ENCODE measurements at regions not wholly inside any gene's neighbourhood (a gene's known extent, or its start where the extent isn't known, plus 50 kb on each side); places are given as distances from the start of the nearest gene placed in this dataset.

GRCh38 chr4:155081222-155081621, 127.2 kb upstream of the NPY2R start:
- H3K27ac ChIP-seq: no peak overlapping the region
- H4K20me1 ChIP-seq (ENCODE audit: insufficient read depth, poor library complexity, severe bottlenecking): no peaks in the 10 kb centered on the region
- WGBS (ENCODE audit: low lambda C conversion rate, missing lambda C conversion rate): 81% methylated on average over 3 of the region's 3 CpGs
- H3K9me2 ChIP-seq (replicated peaks; ENCODE audit: insufficient read depth): no peaks in the 10 kb centered on the region
- no peaks in the 10 kb centered on the region for H3K36me3 ChIP-seq (replicated peaks; ENCODE audit: insufficient read depth, low read depth)
- H3K4me2 ChIP-seq: no peak overlapping the region
- TF ChIP-seq CTCF (IDR thresholded peaks at IDR 0.05; ENCODE audit: poor library complexity): no peak
- no peak for TF ChIP-seq EZH2phosphoT487 (IDR thresholded peaks at IDR 0.05; ENCODE audit: low read depth, severe bottlenecking, unreplicated experiment)
- H2AFZ ChIP-seq: no peak overlapping the region
- no peak for DNase-seq (ENCODE audit: low spot score)
- H3K9me3 ChIP-seq (ENCODE audit: low read depth): no peaks in the 10 kb centered on the region
- H3K27me3 ChIP-seq: no peaks in the 10 kb centered on the region
- no peaks in the 10 kb centered on the region for H3K4me1 ChIP-seq (ENCODE audit: insufficient read depth)
- no peaks in the 10 kb centered on the region for H3K79me2 ChIP-seq
- H3K4me3 ChIP-seq: no peak overlapping the region

GRCh38 chr4:155085843-155086530, 122.4 kb upstream of the NPY2R start:
- 64% methylated on average over 3 of the region's 3 CpGs for WGBS (ENCODE audit: low lambda C conversion rate, missing lambda C conversion rate)
- no peak overlapping the region for H2AFZ ChIP-seq

GRCh38 chr4:155094201-155094820, 114.1 kb upstream of the NPY2R start:
- H3K4me3 ChIP-seq: no peak overlapping the region
- H3K79me2 ChIP-seq: no peaks in the 10 kb centered on the region
- no peak overlapping the region for H3K27ac ChIP-seq
- no peak overlapping the region for H3K4me2 ChIP-seq
- no peaks in the 10 kb centered on the region for H3K36me3 ChIP-seq (replicated peaks; ENCODE audit: insufficient read depth, low read depth)
- H3K4me1 ChIP-seq (ENCODE audit: insufficient read depth): no peaks in the 10 kb centered on the region
- no peaks in the 10 kb centered on the region for H4K20me1 ChIP-seq (ENCODE audit: insufficient read depth, poor library complexity, severe bottlenecking)
- no peaks in the 10 kb centered on the region for H3K9me2 ChIP-seq (replicated peaks; ENCODE audit: insufficient read depth)
- TF ChIP-seq EZH2phosphoT487 (IDR thresholded peaks at IDR 0.05; ENCODE audit: low read depth, severe bottlenecking, unreplicated experiment) (no peak), CTCF (IDR thresholded peaks at IDR 0.05; ENCODE audit: poor library complexity) (no peak), EZH2 (IDR thresholded peaks at IDR 0.05; ENCODE audit: borderline replicate concordance) (no peak)
- no peak overlapping the region for H2AFZ ChIP-seq
- H3K27me3 ChIP-seq: peaks cover 6% of the 10 kb centered on the region
- no peak for DNase-seq (ENCODE audit: low spot score)
- H3K9me3 ChIP-seq (ENCODE audit: low read depth): no peaks in the 10 kb centered on the region
- WGBS (ENCODE audit: low lambda C conversion rate, missing lambda C conversion rate): 57% methylated on average over 3 of the region's 3 CpGs

More at GRCh38 chr4:155085843-155086530, 122.4 kb upstream of the NPY2R start:
- Histone ChIP-seq H3K4me1 (ENCODE audit: insufficient read depth) (no peaks in the 10 kb centered on the region), H3K4me3 (no peak overlapping the region), H3K4me2 (no peak overlapping the region), H3K27me3 (no peaks in the 10 kb centered on the region), H4K20me1 (ENCODE audit: insufficient read depth, poor library complexity, severe bottlenecking) (no peaks in the 10 kb centered on the region), H3K36me3 (replicated peaks; ENCODE audit: insufficient read depth, low read depth) (no peaks in the 10 kb centered on the region), H3K9me2 (replicated peaks; ENCODE audit: insufficient read depth) (no peaks in the 10 kb centered on the region), H3K27ac (no peak overlapping the region), H3K79me2 (no peaks in the 10 kb centered on the region), H3K9me3 (ENCODE audit: low read depth) (no peaks in the 10 kb centered on the region)
- DNase-seq (ENCODE audit: low spot score): no peak
- TF ChIP-seq CTCF (IDR thresholded peaks at IDR 0.05; ENCODE audit: poor library complexity) (no peak), EZH2 (IDR thresholded peaks at IDR 0.05; ENCODE audit: borderline replicate concordance) (no peak), EZH2phosphoT487 (IDR thresholded peaks at IDR 0.05; ENCODE audit: low read depth, severe bottlenecking, unreplicated experiment) (no peak)

Data from hepatocyte (in vitro differentiated cells).